SK-N-SH treated with all-trans-retinoic acid at 6 μM for 48 hours (cell line): ENCODE measurements at regions not wholly inside any gene's neighbourhood (a gene's known extent, or its start where the extent isn't known, plus 50 kb on each side); places are given as distances from the start of the nearest gene placed in this dataset.

Source experiments
- ARNTL ChIP-seq: fragments of 450-650 bp; formaldehyde crosslinking; IDR thresholded peaks from 2 replicates; pipeline ENCODE4 v1.5.0; 2020; ENCODE audit warnings: low read depth, mild to moderate bottlenecking, moderate library complexity, borderline replicate concordance
- CREB5 ChIP-seq: fragments of 250-450 bp; sonication (Bioruptor Pico); IDR thresholded peaks from 2 replicates; pipeline ENCODE4 v1.5.1; 2020; ENCODE audit warnings: low read depth, mild to moderate bottlenecking, moderate library complexity
- ESRRG ChIP-seq: fragments of 250-450 bp; sonication (Bioruptor Pico); IDR thresholded peaks from 2 replicates; pipeline ENCODE4 v1.6.1; 2021; ENCODE audit warnings: mild to moderate bottlenecking
- ISL1 ChIP-seq: fragments of 250-450 bp; sonication (Bioruptor Pico); IDR thresholded peaks from 2 replicates; pipeline ENCODE4 v2.1.2; 2022; ENCODE audit warnings: mild to moderate bottlenecking, moderate library complexity
- OSR1 ChIP-seq: fragments of 250-450 bp; sonication (Bioruptor Pico); IDR thresholded peaks from 2 replicates; pipeline ENCODE4 v1.8.0; 2022; ENCODE audit warnings: moderate library complexity, mild to moderate bottlenecking, inconsistent platforms
- PATZ1 ChIP-seq: fragments of 250-450 bp; sonication (Bioruptor Pico); IDR thresholded peaks from 2 replicates; pipeline ENCODE4 v1.8.0; 2020; ENCODE audit warnings: mild to moderate bottlenecking, moderate library complexity, borderline replicate concordance
- PPARA ChIP-seq: fragments of 250-450 bp; sonication (Bioruptor Pico); IDR thresholded peaks from 2 replicates; pipeline ENCODE4 v1.5.0; 2020; ENCODE audit warnings: mild to moderate bottlenecking, borderline replicate concordance
- RARB ChIP-seq: fragments of 250-450 bp; sonication (Bioruptor Pico); IDR thresholded peaks from 2 replicates; pipeline ENCODE4 v1.8.0; 2021; ENCODE audit warnings: mild to moderate bottlenecking, moderate library complexity
- SNAI2 ChIP-seq: fragments of 250-450 bp; sonication (Bioruptor Pico); IDR thresholded peaks from 2 replicates; pipeline ENCODE4 v1.5.0; 2020; ENCODE audit warnings: mild to moderate bottlenecking, moderate library complexity
- TCF4 ChIP-seq: fragments of 250-450 bp; sonication (Bioruptor Pico); IDR thresholded peaks from 2 replicates; pipeline ENCODE4 v1.8.0; 2021; ENCODE audit warnings: mild to moderate bottlenecking, moderate library complexity, borderline replicate concordance
- ZFP3 ChIP-seq: fragments of 250-450 bp; sonication (Bioruptor Pico); IDR thresholded peaks from 2 replicates; pipeline ENCODE4 v1.5.0; 2020; ENCODE audit warnings: mild to moderate bottlenecking, moderate library complexity
- ZFP30 ChIP-seq: fragments of 450-650 bp; formaldehyde crosslinking; IDR thresholded peaks from 2 replicates; pipeline ENCODE4 v1.5.0; 2022; ENCODE audit warnings: mild to moderate bottlenecking, moderate library complexity
- ZNF70 ChIP-seq: fragments of 450-650 bp; formaldehyde crosslinking; IDR thresholded peaks from 2 replicates; pipeline ENCODE4 v1.5.0; 2020; ENCODE audit warnings: mild to moderate bottlenecking, moderate library complexity
- ZNF8 ChIP-seq: fragments of 450-650 bp; formaldehyde crosslinking; IDR thresholded peaks from 2 replicates; pipeline ENCODE4 v1.5.0; 2020; ENCODE audit warnings: mild to moderate bottlenecking, moderate library complexity

- no peak for TF ChIP-seq SNAI2 (CRISPR knock-in tag)
- no peak for TF ChIP-seq TCF4
- no peak for TF ChIP-seq ARNTL (CRISPR knock-in tag)
- TF ChIP-seq ESRRG (CRISPR knock-in tag) = no peak
- TF ChIP-seq CREB5 (CRISPR knock-in tag) = no peak
- no peak for TF ChIP-seq ZFP3 (CRISPR knock-in tag)
- TF ChIP-seq PATZ1 = no peak
- TF ChIP-seq OSR1 (CRISPR knock-in tag) = no peak
- TF ChIP-seq RARB = no peak
- no peak for TF ChIP-seq ZNF70 (CRISPR knock-in tag)
- TF ChIP-seq ZNF8 (CRISPR knock-in tag) = no peak
- TF ChIP-seq ZFP30 = no peak
- TF ChIP-seq ISL1 = no peak
- no peak for TF ChIP-seq PPARA (CRISPR knock-in tag)
Measured at GRCh38 chr2:128790541-128791001, 471.9 kb upstream of the HS6ST1 start.
